HCT116 (cell line): ENCODE measurements at regions not wholly inside any gene's neighbourhood (a gene's known extent, or its start where the extent isn't known, plus 50 kb on each side); places are given as distances from the start of the nearest gene placed in this dataset.
A peak's percentile ranks its signal among the peaks of the same experiment; 100 is the strongest.
"Not testable (repeated sequence)": the region's sequence is repeated elsewhere in the genome, so short reads cannot be mapped to it uniquely, and the experiment has no call there.

Experiments used
- ATAC-seq: fragments of 200-7000 bp; cut with Tn5 transposase; 2 replicates; pipeline ENCODE4 v1.9.1; 2020; ENCODE audit warnings: mild to moderate bottlenecking, moderate library complexity
- BruUV-seq: library from RNA; stranded (reverse); fragments of 400-500 nt; replicated peaks from 2 replicates; lab custom pipeline; 2021; lab: Mats Ljungman, UMichigan
- CTCF ChIA-PET: fragments of 300-600 bp; sonication (Branson Sonifier 250); formaldehyde crosslinking; loops from one replicate; lab custom pipeline; 2021; ENCODE audit warnings: antibody characterized with exemption; lab: Charles Lee
- POLR2A ChIA-PET: fragments of 300-600, 350-600 bp; sonication (Branson Sonifier 250); formaldehyde crosslinking; loops from one replicate; lab custom pipeline; 2021; ENCODE audit warnings: antibody characterized with exemption; lab: Charles Lee
- RAD21 ChIA-PET, 2 experiments: fragments of 300-600 bp; sonication (Branson Sonifier 250); formaldehyde crosslinking; loops; one replicate each; lab custom pipeline; 2023; ENCODE audit warnings: low total read pairs in 2 of 2; ENCODE audit not compliant: uncharacterized antibody in 2 of 2, unreplicated experiment in 2 of 2, low non-redundant PET in 1 of 2; lab: Charles Lee
- DNase-seq: peaks from one replicate; pipeline ENCODE4 v3.0.0-alpha.2; 2010; ENCODE audit warnings: low read depth, low spot score
- H2AFZ ChIP-seq: fragments of 200-600 bp; shearing (Covaris generic), sonication (generic); 2 replicates; pipeline ENCODE4 v1.6.1; 2017; ENCODE audit warnings: low read depth, mixed run types, mixed read lengths, antibody characterized with exemption, low read length; ENCODE audit not compliant: poor library complexity, severe bottlenecking
- H3K27ac ChIP-seq: 2 replicates; pipeline ENCODE4 v1.5.1; 2012; ENCODE audit warnings: low read depth, low read length
- H3K27me3 ChIP-seq: fragments of 200-600 bp; sonication (generic); 2 replicates; pipeline ENCODE4 v1.6.1; 2016; ENCODE audit warnings: mixed run types, low read length, mixed read lengths; ENCODE audit not compliant: insufficient read depth
- H3K36me3 ChIP-seq, 2 experiments: fragments of 200-500 bp in 1 of 2; fragments of 200-600 bp in 1 of 2; sonication (Bioruptor generic) in 1 of 2; sonication (generic) in 1 of 2; 2 replicates each; pipeline versions ENCODE4 v1.5.1 to v1.6.1; 2014 to 2016; ENCODE audit warnings: low read length in 2 of 2, inconsistent platforms in 1 of 2, mixed read lengths in 1 of 2, mixed run types in 1 of 2; ENCODE audit not compliant: insufficient read depth in 2 of 2, control insufficient read depth in 1 of 2
- H3K4me1 ChIP-seq, 2 experiments: fragments of 200-600 bp in 1 of 2; sonication (generic) in 1 of 2; 2 replicates each; pipeline versions ENCODE4 v1.5.1 to v1.6.1; 2012 to 2017; ENCODE audit warnings: low read length in 2 of 2, inconsistent platforms in 1 of 2, mild to moderate bottlenecking in 1 of 2, mixed read lengths in 1 of 2, mixed run types in 1 of 2, moderate library complexity in 1 of 2; ENCODE audit not compliant: insufficient read depth in 2 of 2, control insufficient read depth in 1 of 2
- H3K4me2 ChIP-seq: fragments of 200-600 bp; sonication (generic); 2 replicates; pipeline ENCODE4 v1.6.1; 2017; ENCODE audit warnings: mixed run types, low read length, mixed read lengths
- H3K4me3 ChIP-seq, 2 experiments: fragments of 200-600 bp in 1 of 2; sonication (generic) in 1 of 2; replicated peaks in 1 of 2; 2 replicates each; pipeline ENCODE4 v1.5.1; 2011 to 2016; ENCODE audit warnings: low read length in 2 of 2, control low read depth in 1 of 2, low read depth in 1 of 2, mild to moderate bottlenecking in 1 of 2, mixed read lengths in 1 of 2, mixed run types in 1 of 2
- H3K79me2 ChIP-seq: fragments of 200-600 bp; sonication (generic); 2 replicates; pipeline ENCODE4 v1.6.1; 2017; ENCODE audit warnings: mild to moderate bottlenecking, mixed run types, low read length, moderate library complexity, mixed read lengths; ENCODE audit not compliant: insufficient read depth
- H3K9ac ChIP-seq: fragments of 200-600 bp; sonication (generic); 2 replicates; pipeline ENCODE4 v1.6.1; 2016; ENCODE audit warnings: low read length, mixed read lengths
- H3K9me2 ChIP-seq: fragments of 200-600 bp; sonication (generic), shearing (Covaris generic); 2 replicates; pipeline ENCODE4 v1.6.1; 2017; ENCODE audit warnings: mixed run types, mild to moderate bottlenecking, moderate library complexity; ENCODE audit not compliant: insufficient read depth
- H3K9me3 ChIP-seq, 2 experiments: fragments of 200-500 bp in 1 of 2; fragments of 200-600 bp in 1 of 2; sonication (Bioruptor generic) in 1 of 2; sonication (generic) in 1 of 2; 2 replicates each; pipeline ENCODE4 v1.6.1; 2014 to 2017; ENCODE audit warnings: low read length in 2 of 2, mixed read lengths in 2 of 2, inconsistent platforms in 1 of 2, low read depth in 1 of 2, mild to moderate bottlenecking in 1 of 2, mixed run types in 1 of 2, moderate library complexity in 1 of 2; ENCODE audit not compliant: control insufficient read depth in 1 of 2, insufficient read depth in 1 of 2
- H4K20me1 ChIP-seq: fragments of 200-600 bp; sonication (generic), shearing (Covaris generic); 2 replicates; pipeline ENCODE4 v1.6.1; 2017; ENCODE audit warnings: mixed run types, mild to moderate bottlenecking, moderate library complexity; ENCODE audit not compliant: insufficient read depth
- CTCF ChIP-seq, 3 experiments: fragments of 200-600 bp in 1 of 3; sonication (generic) in 1 of 3; IDR thresholded peaks in 2 of 3; conservative IDR thresholded peaks in 1 of 3; 2 replicates each; pipeline ENCODE4 v1.5.1; 2012 to 2017; ENCODE audit warnings: low read depth in 2 of 3, low read length in 2 of 3, antibody characterized with exemption in 1 of 3, borderline replicate concordance in 1 of 3, control low read depth in 1 of 3, mild to moderate bottlenecking in 1 of 3, mixed read lengths in 1 of 3, mixed run types in 1 of 3, moderate library complexity in 1 of 3; ENCODE audit not compliant: insufficient read depth in 1 of 3
- RAD21 ChIP-seq: IDR thresholded peaks from 2 replicates; pipeline ENCODE4 v1.6.1; 2012; ENCODE audit warnings: low read depth, mild to moderate bottlenecking
- SP1 ChIP-seq: IDR thresholded peaks from 2 replicates; pipeline ENCODE4 v1.6.1; 2012; ENCODE audit warnings: low read depth
- TCF7L2 ChIP-seq: IDR thresholded peaks from 2 replicates; pipeline ENCODE4 v1.7.0; 2011; ENCODE audit warnings: borderline replicate concordance, inconsistent platforms; ENCODE audit not compliant: insufficient read depth, insufficient read length; ENCODE audit errors: extremely low read depth
- intact Hi-C: fragments of 100-400 bp; cut with micrococcal nuclease; formaldehyde crosslinking; loops from 2 replicates; pipeline ENCODE4 v1.10.0; 2022

- ATAC-seq (peak; percentile 50), DNase-seq (no peak)
- Histone ChIP-seq H4K20me1 (no peaks in the 10 kb centered on the region), H3K9me2 (no peaks in the 10 kb centered on the region), H3K79me2 (no peaks in the 10 kb centered on the region), H3K9me3 (peaks cover 0 to 10% of the 10 kb centered on the region in 2 experiments; a peak in 1 of 4 replicates), H3K36me3 (no peaks in the 10 kb centered on the region), H3K9ac (no peak overlapping the region), H3K4me1 (peaks cover 0 to 5% of the 10 kb centered on the region in 2 experiments; a peak in 2 of 4 replicates), H3K27ac (no peak overlapping the region), H3K4me2 (no peak overlapping the region), H3K4me3 (no peak overlapping the region), H3K27me3 (no peaks in the 10 kb centered on the region), H2AFZ (peak overlapping the region; percentile 67)
- intact Hi-C loops = no loop called here
- POLR2A ChIA-PET = interaction anchor here (0.6 kb wide), 1 partner anchor 53 kb away, joined by 3 read pairs; no protein-coding TSS in a partner anchor
- no TSS peak for BruUV-seq
- peak; percentile 48 for TF ChIP-seq RAD21
- peak in 2 of 3 experiments; percentile 28 to 33; a peak in 2 of 6 replicates for TF ChIP-seq CTCF (IDR thresholded peaks at IDR 0.05 in 2 of 3, conservative IDR thresholded peaks at IDR 0.05 in 1 of 3; ENCODE audit: borderline replicate concordance in 1 of 3, insufficient read depth in 1 of 3, low read depth in 2 of 3, low read length in 2 of 3)
- no peak for TF ChIP-seq TCF7L2
- CTCF ChIA-PET = no interaction called here
- RAD21 ChIA-PET = no interaction called here
Observed at GRCh38 chr14:97164021-97164420, 366.8 kb downstream of the VRK1 start.

DNA sequence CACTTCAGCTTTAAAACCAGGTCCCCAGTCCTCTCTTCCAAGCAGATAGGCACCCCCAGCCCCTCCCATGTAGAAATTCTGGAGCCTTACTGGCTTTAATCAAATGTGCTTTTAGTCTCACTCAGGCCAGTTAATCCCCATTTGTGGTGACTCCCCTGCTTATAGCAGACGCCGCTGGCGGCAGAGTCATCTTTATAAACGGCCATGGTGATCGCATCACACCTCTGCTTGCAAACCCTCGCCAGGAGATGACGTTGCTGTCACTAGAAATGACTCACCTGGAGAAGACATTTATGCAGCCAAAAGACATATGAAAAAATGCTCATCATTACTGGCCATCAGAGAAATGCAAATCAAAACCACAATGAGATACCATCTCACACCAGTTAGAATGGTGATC, 369.3 kb downstream of the VRK1 start:
- H3K27me3 ChIP-seq = no peaks in the 10 kb centered on the region
- H3K4me3 ChIP-seq = no peak overlapping the region
- no peak overlapping the region for H3K9ac ChIP-seq
- TF ChIP-seq SP1 = no peak
- H4K20me1 ChIP-seq = no peaks in the 10 kb centered on the region
- DNase-seq (no peak), ATAC-seq (no peak)
- CTCF ChIA-PET = no interaction called here
- RAD21 ChIA-PET = no interaction called here
- POLR2A ChIA-PET = no interaction called here
- H3K27ac ChIP-seq = no peak overlapping the region
- H3K4me1 ChIP-seq = peaks cover 0 to 5% of the 10 kb centered on the region in 2 experiments; a peak in 2 of 4 replicates
- no peaks in the 10 kb centered on the region for H3K79me2 ChIP-seq
- no TSS peak for BruUV-seq
- no peak overlapping the region for H3K4me2 ChIP-seq
- H3K9me2 ChIP-seq = no peaks in the 10 kb centered on the region
- H3K9me3 ChIP-seq = no peaks in the 10 kb centered on the region
- no peaks in the 10 kb centered on the region for H3K36me3 ChIP-seq
- intact Hi-C loops = no loop called here
- H2AFZ ChIP-seq = peak overlapping the region; percentile 32

DNA sequence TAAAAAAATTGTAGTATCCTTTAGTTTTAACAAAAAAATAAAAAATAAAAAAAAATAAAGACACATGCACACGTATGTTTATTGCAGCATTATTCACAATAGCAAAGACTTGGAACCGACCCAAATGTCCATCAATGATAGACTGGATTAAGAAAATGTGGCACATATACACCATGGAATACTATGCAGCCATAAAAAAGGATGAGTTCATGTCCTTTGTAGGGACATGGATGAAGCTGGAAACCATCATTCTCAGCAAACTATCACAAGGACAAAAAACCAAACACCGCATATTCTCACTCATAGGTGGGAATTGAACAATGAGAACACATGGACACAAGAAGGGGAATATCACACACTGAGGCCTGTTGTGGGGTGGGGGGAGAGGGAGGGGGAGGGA, 370.4 kb downstream of the VRK1 start:
- ATAC-seq = not testable (repeated sequence)

More for the DNA sequence above, 370.4 kb downstream of the VRK1 start:
- CTCF ChIA-PET, H3K27me3 ChIP-seq, H3K9ac ChIP-seq, H2AFZ ChIP-seq, H3K4me3 ChIP-seq, H3K4me2 ChIP-seq, H3K36me3 ChIP-seq, H3K4me1 ChIP-seq, H3K9me3 ChIP-seq, DNase-seq, POLR2A ChIA-PET, H3K27ac ChIP-seq, H3K9me2 ChIP-seq, H4K20me1 ChIP-seq, H3K79me2 ChIP-seq, RAD21 ChIA-PET, BruUV-seq, intact Hi-C loops: not testable (repeated sequence)
